ENCODE measurements at regions not wholly inside any gene's neighbourhood (a gene's known extent, or its start where the extent isn't known, plus 50 kb on each side); places are given as distances from the start of the nearest gene placed in this dataset.

GRCh38 chr15:46872981-46873330, 844.3 kb upstream of the SEMA6D start:
- Histone ChIP-seq H3K79me1 (ENCODE audit: low read depth in 1 of 2, low read length in 2 of 2) (no peaks in the 10 kb centered on the region), H3K4me3 (ENCODE audit: insufficient read depth, low read depth, low read length) (no peak overlapping the region), H3K27ac (ENCODE audit: insufficient read depth, low read length) (no peak overlapping the region), H3K4me1 (ENCODE audit: control insufficient read depth, insufficient read depth, low read length) (no peaks in the 10 kb centered on the region), H3K9me3 (ENCODE audit: control insufficient read depth, insufficient read depth, low read length) (no peaks in the 10 kb centered on the region), H3K4me2 (ENCODE audit: low read depth, low read length) (no peak overlapping the region), H3K9ac (ENCODE audit: low read depth, low read length) (no peak overlapping the region), H4K8ac (ENCODE audit: low read depth in 2 of 2, low read length in 2 of 2) (no peak overlapping the region), H2AK9ac (replicated peaks; ENCODE audit: low read depth, low read length, poor library complexity) (no peak overlapping the region), H3K18ac (ENCODE audit: low read depth, low read length) (no peak overlapping the region), H3K36me3 (ENCODE audit: control insufficient read depth, insufficient read depth, low read length) (no peaks in the 10 kb centered on the region), H2BK15ac (ENCODE audit: low read depth, low read length) (no peak overlapping the region), H2AK5ac (ENCODE audit: low read depth, low read length) (no peak overlapping the region), H3K56ac (ENCODE audit: extremely low read depth, insufficient read depth, low read length) (no peak overlapping the region), H4K5ac (ENCODE audit: low read depth, low read length) (no peak overlapping the region), H2AFZ (replicated peaks; ENCODE audit: low read length, poor library complexity) (no peak overlapping the region), H4K91ac (ENCODE audit: insufficient read depth, low read depth, low read length) (no peak overlapping the region), H3K14ac (replicated peaks; ENCODE audit: low read depth, low read length) (no peak overlapping the region), H4K20me1 (ENCODE audit: insufficient read depth, low read length) (no peaks in the 10 kb centered on the region), H2BK5ac (ENCODE audit: low read depth, low read length, poor library complexity, severe bottlenecking) (no peak overlapping the region), H2BK120ac (ENCODE audit: low read depth, low read length) (no peak overlapping the region), H3K9me1 (ENCODE audit: insufficient read depth, low read length) (no peaks in the 10 kb centered on the region), H2BK20ac (ENCODE audit: low read depth, low read length) (no peak overlapping the region), H3K4ac (ENCODE audit: low read depth, low read length) (no peak overlapping the region), H3K23ac (ENCODE audit: low read depth, low read length) (no peak overlapping the region), H3K27me3 (ENCODE audit: control insufficient read depth, insufficient read depth, low read length) (no peaks in the 10 kb centered on the region)
- in situ Hi-C loops (cut with MboI; ENCODE audit: low sequenced_read_pairs) (no loop called here), dilution Hi-C loops (cut with HindIII; ENCODE audit: low sequenced_read_pairs, unreplicated experiment) (no loop called here), intact Hi-C loops (cut with micrococcal nuclease) (no loop called here)
- BruUV-seq (replicated peaks) = no TSS peak
- DNase-seq = no peak
- ATAC-seq (ENCODE audit: low read depth) = no peak
- no CpG with 5 or more reads among the region's 2 CpGs for WGBS, 2 experiments (ENCODE audit: extremely low coverage in 2 of 2, insufficient read length in 1 of 2)
- no peak for TF ChIP-seq CEBPB (IDR thresholded peaks at IDR 0.05; ENCODE audit: low read depth, low read length)
- no peak for TF ChIP-seq SMC3 (IDR thresholded peaks at IDR 0.05; ENCODE audit: low read depth, low read length)
- TF ChIP-seq RFX5 (IDR thresholded peaks at IDR 0.05; ENCODE audit: low read depth, low read length) = no peak
- no peak for TF ChIP-seq USF2 (IDR thresholded peaks at IDR 0.05; ENCODE audit: low read depth, low read length)
- no peak for TF ChIP-seq MAZ (IDR thresholded peaks at IDR 0.05; ENCODE audit: borderline replicate concordance, low read depth, low read length)
- TF ChIP-seq RAD21 (IDR thresholded peaks at IDR 0.05; ENCODE audit: low read length) = no peak
- TF ChIP-seq CHD1 (IDR thresholded peaks at IDR 0.05; ENCODE audit: low read depth, low read length) = no peak
- no peak for TF ChIP-seq MXI1 (IDR thresholded peaks at IDR 0.05; ENCODE audit: borderline replicate concordance, low read depth, low read length)
- no peak for TF ChIP-seq POLR2A (IDR thresholded peaks at IDR 0.05; ENCODE audit: low read depth, low read length)
- no peak for TF ChIP-seq BHLHE40 (IDR thresholded peaks at IDR 0.05; ENCODE audit: low read depth, low read length)
- no peak for TF ChIP-seq ELK1 (IDR thresholded peaks at IDR 0.05; ENCODE audit: borderline replicate concordance, low read depth, low read length)
- TF ChIP-seq MAFK (IDR thresholded peaks at IDR 0.05; ENCODE audit: low read depth, low read length) = no peak
- no peak for TF ChIP-seq FOS (IDR thresholded peaks at IDR 0.05; ENCODE audit: low read depth, low read length)
- no peak for TF ChIP-seq RCOR1 (IDR thresholded peaks at IDR 0.05; ENCODE audit: insufficient replicate concordance, low read length)
- no peak for TF ChIP-seq CTCF (conservative IDR thresholded peaks at IDR 0.05; ENCODE audit: low read depth, low read length)
- no peak for TF ChIP-seq NFE2L2 (IDR thresholded peaks at IDR 0.05; ENCODE audit: low read depth, low read length)
- POLR2A ChIA-PET (ENCODE audit: unreplicated experiment) = no interaction called here
- CTCF ChIA-PET = no interaction called here

Measured in IMR-90 (cell line).